Left renal cortex interstitium (tissue), 4 donors: ENCODE measurements at regions not wholly inside any gene's neighbourhood (a gene's known extent, or its start where the extent isn't known, plus 50 kb on each side); places are given as distances from the start of the nearest gene placed in this dataset.
"Not testable (repeated sequence)": the region's sequence is repeated elsewhere in the genome, so short reads cannot be mapped to it uniquely, and the experiment has no call there.

Experiments used
- DNase-seq, 4 donors: peaks; one replicate each; pipeline ENCODE4 v3.0.0-alpha.2; 2013; ENCODE audit warnings: low read depth in 4 of 4, low spot score in 2 of 4, missing footprints in 1 of 4

- no peak for DNase-seq
Measured at GRCh38 chr6:80488190-80488589, 381.7 kb downstream of the BCKDHB start.

- not testable (repeated sequence) for DNase-seq
Measured at GRCh38 chr6:80485494-80485893, 379.0 kb downstream of the BCKDHB start.

GRCh38 chr6:80482056-80482455, 375.6 kb downstream of the BCKDHB start:
- no peak for DNase-seq

- DNase-seq: no peak
Measured at GRCh38 chr6:80480421-80481157, 374.1 kb downstream of the BCKDHB start.

GRCh38 chr6:80478030-80478429, 371.6 kb downstream of the BCKDHB start:
- no peak for DNase-seq

- no peak for DNase-seq
Measured at GRCh38 chr6:80477591-80477990, 371.1 kb downstream of the BCKDHB start.

- no peak for DNase-seq
Measured at GRCh38 chr6:80472271-80472670, 365.8 kb downstream of the BCKDHB start.

GRCh38 chr6:80469977-80470376, 363.5 kb downstream of the BCKDHB start:
- DNase-seq: no peak

GRCh38 chr6:80468398-80468797, 361.9 kb downstream of the BCKDHB start:
- DNase-seq: no peak

GRCh38 chr6:80467408-80467807, 360.9 kb downstream of the BCKDHB start:
- no peak for DNase-seq

- DNase-seq: no peak
Measured at GRCh38 chr6:80466981-80467380, 360.5 kb downstream of the BCKDHB start.

- no peak for DNase-seq
Measured at GRCh38 chr6:80465513-80465912, 359.0 kb downstream of the BCKDHB start.

GRCh38 chr6:80464901-80465300, 358.4 kb downstream of the BCKDHB start:
- no peak for DNase-seq

GRCh38 chr6:80463197-80463596, 356.7 kb downstream of the BCKDHB start:
- DNase-seq: no peak

GRCh38 chr6:80460257-80460865, 353.9 kb downstream of the BCKDHB start:
- DNase-seq: no peak

GRCh38 chr6:80457439-80457933, 351.0 kb downstream of the BCKDHB start:
- no peak for DNase-seq

GRCh38 chr6:80456724-80457438, 350.4 kb downstream of the BCKDHB start:
- DNase-seq: no peak

- no peak for DNase-seq
Measured at GRCh38 chr6:80454661-80455365, 348.3 kb downstream of the BCKDHB start.

- DNase-seq: no peak
Measured at GRCh38 chr6:80454197-80454596, 347.7 kb downstream of the BCKDHB start.

GRCh38 chr6:80449726-80450125, 343.3 kb downstream of the BCKDHB start:
- no peak for DNase-seq

- DNase-seq: no peak
Measured at GRCh38 chr6:80446454-80447045, 340.1 kb downstream of the BCKDHB start.
